Sigmoid colon (tissue), 4 donors: ENCODE measurements at regions not wholly inside any gene's neighbourhood (a gene's known extent, or its start where the extent isn't known, plus 50 kb on each side); places are given as distances from the start of the nearest gene placed in this dataset.

ENCODE experiments used
- CTCF ChIP-seq, 4 experiments: fragments of 450-650 bp in 3 of 4; fragments of 200-600 bp in 1 of 4; IDR thresholded peaks; one replicate each; pipeline ENCODE4 v1.5.1; 2016 to 2019; ENCODE audit warnings: antibody characterized with exemption in 4 of 4, mild to moderate bottlenecking in 3 of 4, moderate library complexity in 2 of 4
- EP300 ChIP-seq, 4 donors: sonication (generic); formaldehyde crosslinking; IDR thresholded peaks; one replicate each; pipeline ENCODE4 v1.6.1; 2017; ENCODE audit warnings: antibody characterized with exemption in 4 of 4
- POLR2A ChIP-seq, 2 donors: fragments of 450-650 bp; IDR thresholded peaks; one replicate each; pipeline ENCODE4 v1.6.1; 2016; ENCODE audit warnings: antibody characterized with exemption in 2 of 2, mild to moderate bottlenecking in 2 of 2, moderate library complexity in 2 of 2
- POLR2AphosphoS5 ChIP-seq, 4 donors: sonication (generic); formaldehyde crosslinking; IDR thresholded peaks; one replicate each; pipeline ENCODE4 v1.6.1; 2017; ENCODE audit warnings: antibody characterized with exemption in 4 of 4

GRCh38 chr17:77009877-77010276 lies 130.9 kb upstream of the SEC14L1 start:
- TF ChIP-seq CTCF (IDR thresholded peaks at IDR 0.05) (no peak), POLR2A (IDR thresholded peaks at IDR 0.05) (no peak), EP300 (IDR thresholded peaks at IDR 0.05) (no peak), POLR2AphosphoS5 (IDR thresholded peaks at IDR 0.05) (no peak)
